EH (cell line): ENCODE measurements at regions not wholly inside any gene's neighbourhood (a gene's known extent, or its start where the extent isn't known, plus 50 kb on each side); places are given as distances from the start of the nearest gene placed in this dataset.
"Not testable (repeated sequence)": the region's sequence is repeated elsewhere in the genome, so short reads cannot be mapped to it uniquely, and the experiment has no call there.

Experiments used
- DNase-seq: peaks from one replicate; pipeline ENCODE4 v3.0.0-alpha.2; 2015; ENCODE audit warnings: low read depth

DNA sequence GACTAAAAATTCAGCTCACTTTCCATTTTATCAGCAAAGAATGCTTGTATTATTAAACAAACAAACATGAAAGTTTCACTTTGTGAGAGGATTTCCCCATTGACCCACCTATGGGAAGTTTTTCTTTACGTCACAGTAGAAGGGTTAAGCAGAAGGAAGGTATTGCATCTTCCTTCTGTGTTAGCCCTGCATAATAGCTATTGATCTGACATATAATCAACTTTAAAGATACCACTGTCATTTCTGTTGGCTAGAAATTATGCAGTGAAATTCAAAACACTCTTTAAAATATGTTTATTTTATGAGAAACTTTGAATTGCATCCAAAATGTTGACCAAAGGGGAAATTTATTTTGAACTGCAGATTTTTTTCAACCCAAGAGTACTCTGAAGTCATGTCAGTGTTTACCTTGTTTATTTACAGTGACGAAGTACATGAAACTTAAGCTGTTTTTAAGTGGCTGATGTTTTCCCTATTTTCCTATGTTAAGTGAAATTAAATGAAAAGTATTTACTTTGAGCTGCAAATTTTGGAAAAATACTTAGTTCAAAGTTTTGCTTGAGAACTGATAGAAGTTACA is 566.4 kb downstream of the ZEB2 start:
- no peak for DNase-seq

DNA sequence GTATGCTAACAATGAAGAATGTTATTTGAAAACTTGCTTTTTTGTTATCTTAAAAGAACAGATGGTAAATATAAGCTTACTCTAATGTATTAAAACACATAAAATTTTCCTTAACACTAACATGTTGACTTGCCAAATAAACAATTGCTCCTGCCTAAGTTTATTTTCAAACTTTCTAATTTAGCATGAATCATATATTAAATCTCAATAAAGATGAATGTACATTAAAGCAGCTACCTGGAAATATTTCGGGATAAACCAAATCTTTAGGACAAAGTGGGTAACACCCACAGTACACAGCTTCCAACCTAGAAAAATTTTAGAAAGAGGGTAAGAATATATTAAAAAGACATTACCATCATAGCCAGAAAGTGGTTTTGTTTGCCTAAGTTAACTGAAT is 567.4 kb downstream of the ZEB2 start:
- DNase-seq, result no peak

DNA sequence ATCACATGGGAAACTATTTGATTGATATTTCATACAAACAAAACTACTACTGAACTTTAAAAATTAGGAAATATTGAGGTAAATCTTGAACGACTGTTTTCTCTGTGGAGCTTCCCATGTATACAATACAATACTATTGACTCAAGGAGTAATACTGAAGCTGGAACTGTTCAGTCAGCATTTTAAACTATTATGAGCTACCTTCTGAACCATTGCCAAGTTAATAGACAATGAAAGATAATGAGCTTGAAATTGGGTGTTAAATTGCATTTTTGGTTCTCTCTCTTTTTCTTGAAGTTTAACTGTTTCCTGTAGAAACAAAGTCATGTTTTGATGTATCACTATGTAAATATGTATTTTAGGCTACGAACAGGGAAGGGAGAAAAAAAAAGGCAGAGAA is 569.2 kb downstream of the ZEB2 start:
- no peak for DNase-seq

DNA sequence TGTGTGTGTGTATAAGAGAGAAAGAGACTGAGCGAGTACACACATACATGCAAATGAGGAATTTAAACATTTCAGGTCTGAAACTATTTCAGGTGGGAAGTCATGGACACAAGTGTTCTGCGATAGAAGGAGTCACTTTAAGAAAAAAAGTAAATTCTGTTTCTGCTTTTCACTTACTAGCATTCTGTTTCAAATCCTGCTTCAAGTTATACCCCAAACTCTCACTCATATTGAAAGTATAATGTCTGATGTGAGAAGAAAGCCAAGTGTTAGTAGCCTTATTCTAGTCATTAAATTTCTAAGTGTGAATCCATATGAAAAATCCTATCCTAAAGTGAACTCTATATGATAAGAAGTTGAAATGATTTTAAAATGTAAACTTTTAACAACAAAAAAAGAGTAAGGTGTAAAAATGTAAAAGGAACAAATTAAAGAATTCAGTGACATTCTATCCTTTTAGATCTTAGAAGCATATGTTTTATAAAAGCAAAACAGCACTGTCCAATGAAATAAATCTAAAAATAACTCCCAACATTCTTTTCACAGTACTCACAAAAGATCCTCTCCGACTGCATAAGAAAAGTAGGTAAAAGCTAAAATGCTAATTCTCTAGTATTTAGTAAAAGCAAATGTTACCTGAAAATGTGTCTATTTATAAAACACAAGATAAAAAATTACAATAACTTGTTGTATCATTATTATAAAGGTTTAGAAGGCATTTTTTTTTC is 570.6 kb downstream of the ZEB2 start:
- DNase-seq, result peak; percentile 62

DNA sequence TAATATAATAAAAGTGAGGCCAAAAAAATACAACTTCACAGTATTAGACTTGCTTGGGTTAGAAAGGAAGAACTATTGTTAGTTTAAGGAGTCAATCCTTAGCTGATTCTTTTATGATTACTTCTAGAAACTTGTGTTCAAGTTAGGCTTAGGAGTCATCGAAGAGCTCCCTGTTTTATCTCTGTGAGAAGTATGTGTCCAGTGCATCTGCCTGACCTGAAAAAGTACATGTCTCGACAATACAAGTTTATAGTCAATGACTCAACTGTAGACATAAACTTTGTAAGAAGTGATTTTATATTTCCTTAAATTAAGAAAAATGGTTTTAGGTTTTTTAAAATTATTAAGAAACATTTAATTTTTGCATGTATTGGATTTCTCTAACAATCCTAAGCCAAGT is 571.2 kb downstream of the ZEB2 start:
- peak; percentile 60 for DNase-seq

DNA sequence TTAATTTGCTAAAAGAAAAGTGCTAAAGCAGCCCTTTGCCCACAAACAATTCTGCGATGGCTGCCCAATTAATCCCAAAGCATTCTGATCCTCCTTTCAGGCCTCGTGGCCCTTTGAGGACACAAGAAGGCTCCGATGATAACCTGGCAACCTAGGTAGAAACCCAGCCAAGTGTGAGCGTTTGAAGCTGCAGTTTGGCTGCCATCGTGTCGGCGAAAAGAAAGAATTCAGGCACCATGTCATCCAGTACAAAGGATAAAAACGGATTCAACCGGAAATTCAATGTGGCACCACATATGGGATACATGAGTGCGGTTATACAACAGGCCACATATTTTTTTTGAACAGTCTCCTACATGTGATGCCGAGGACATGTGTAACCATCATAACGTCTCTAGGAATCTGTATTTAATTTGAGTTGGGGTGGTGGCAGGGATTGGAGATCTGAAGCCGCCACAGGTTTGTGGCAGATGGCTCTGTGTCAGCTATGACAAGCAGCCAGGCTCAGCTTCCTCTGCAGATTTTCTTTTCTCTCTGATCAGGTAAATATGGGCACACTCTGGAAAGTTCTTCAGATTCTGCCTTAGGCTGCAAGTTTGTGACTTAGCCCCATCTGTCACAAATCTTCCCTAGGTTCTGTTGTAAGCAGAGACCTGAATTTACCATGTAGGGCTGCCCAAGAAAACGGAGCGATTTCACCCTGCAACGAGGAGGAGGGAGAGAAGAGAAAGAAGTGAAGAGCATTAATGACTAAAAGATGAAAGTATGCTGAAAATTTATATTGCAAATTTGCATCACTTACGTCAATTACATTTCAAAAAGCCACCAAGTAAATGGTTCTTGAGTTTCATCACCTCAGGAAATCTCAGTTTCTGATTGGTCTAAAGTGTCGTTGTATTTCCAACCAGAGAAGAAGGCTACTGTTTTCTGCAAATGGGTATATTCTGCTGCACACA is 573.2 kb downstream of the ZEB2 start:
- peak; percentile 76 for DNase-seq

DNA sequence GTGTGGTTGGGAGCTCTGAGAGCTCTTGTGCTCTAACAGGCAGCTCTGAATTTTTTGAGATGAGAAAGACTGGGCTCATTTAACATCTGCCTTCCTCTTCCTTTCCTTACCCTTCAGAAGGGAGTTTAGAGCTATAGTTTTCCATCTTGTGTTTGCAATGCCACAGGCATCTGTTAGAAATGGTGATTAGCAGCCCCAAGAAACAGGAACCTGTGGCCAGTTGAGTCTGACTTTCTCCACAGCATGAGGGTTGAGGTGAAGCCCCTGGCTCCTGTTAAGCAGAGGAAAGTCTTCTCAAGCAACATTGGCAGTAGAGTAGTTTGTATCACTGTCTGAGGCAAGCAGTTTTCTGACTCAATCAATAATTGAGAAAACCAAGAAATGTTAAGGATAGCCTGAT is 577.4 kb downstream of the ZEB2 start:
- DNase-seq, result no peak

DNA sequence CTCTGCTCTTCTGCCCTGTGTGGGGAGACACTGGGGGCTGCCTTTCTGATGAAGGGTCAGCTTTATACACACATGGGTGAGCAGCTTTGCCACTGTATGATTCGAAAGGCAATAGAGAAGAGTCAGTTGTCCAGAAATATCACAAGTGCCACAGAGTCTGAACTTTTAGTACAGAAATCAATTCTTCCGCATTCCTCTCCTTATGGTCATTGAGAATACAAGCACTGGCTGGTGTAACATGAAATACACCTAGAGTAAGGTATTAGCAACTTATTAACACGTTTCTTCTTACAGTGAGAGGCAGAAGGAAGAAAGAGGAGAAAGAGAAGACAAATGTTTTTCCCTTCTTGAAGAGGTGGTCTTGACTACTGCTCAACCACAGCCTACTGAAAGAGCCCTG is 579.2 kb downstream of the ZEB2 start:
- no peak for DNase-seq

DNA sequence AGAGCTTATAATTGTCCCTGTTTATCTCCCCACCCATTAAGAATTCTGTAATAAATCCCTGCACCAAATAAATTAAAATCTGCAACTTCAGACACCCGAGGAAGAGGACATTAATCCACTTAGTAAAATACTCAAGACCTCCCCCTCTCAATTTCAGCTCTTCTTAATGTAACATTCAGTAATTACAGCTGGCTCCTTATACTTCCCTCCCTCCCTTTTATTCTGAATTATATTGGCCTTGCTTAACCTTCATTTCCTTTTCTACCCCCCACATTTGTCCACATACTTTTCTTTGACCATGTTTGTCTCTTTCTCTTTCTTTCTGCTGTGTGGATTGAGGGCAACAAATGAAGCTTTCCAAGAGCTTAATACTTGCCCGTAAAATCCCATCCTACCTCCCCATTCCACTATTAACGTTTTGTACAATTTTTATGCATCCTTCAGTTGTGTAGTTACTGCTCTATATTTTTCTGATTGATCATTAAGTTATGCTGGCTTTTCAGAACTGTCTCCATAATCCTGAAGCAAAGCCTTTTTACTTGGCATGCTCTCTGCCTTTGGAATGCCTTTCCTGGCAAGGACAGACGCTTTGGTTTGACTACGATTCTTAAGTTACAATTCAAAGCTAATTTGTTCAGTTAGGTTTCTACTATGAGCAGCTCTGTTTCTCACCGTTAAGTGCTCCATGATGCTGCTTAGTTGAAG is 580.1 kb downstream of the ZEB2 start:
- DNase-seq, result peak; percentile 40

DNA sequence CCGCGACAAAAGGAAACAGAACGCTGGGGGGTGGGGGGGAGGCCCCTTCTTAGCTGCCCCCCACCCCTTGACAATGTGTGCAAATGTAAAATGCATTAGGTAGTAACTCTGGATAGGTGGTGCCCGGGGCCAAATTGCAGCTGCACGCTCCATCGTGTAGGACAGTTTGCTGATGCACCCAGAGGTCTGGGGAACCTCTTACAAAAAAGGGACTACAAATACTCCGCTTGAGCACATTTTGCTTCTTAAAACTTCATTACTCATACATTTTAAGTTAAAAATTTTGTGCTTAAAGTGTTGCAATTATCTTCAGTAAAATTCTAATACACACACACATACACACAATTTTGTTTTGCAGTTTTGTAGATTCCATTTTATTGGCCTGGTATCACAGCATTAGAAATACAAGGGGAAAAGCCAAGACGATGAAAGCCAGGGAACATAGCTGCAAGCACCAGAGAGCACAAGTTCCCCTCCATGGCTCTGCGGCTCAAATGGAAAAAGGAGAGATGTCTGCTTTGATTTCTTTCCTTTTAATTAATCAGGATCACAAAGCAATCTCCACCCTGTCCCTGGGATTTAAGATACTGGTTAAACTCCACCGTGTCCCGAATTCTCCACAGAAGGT is 582.1 kb downstream of the ZEB2 start:
- peak; percentile 15 for DNase-seq

DNA sequence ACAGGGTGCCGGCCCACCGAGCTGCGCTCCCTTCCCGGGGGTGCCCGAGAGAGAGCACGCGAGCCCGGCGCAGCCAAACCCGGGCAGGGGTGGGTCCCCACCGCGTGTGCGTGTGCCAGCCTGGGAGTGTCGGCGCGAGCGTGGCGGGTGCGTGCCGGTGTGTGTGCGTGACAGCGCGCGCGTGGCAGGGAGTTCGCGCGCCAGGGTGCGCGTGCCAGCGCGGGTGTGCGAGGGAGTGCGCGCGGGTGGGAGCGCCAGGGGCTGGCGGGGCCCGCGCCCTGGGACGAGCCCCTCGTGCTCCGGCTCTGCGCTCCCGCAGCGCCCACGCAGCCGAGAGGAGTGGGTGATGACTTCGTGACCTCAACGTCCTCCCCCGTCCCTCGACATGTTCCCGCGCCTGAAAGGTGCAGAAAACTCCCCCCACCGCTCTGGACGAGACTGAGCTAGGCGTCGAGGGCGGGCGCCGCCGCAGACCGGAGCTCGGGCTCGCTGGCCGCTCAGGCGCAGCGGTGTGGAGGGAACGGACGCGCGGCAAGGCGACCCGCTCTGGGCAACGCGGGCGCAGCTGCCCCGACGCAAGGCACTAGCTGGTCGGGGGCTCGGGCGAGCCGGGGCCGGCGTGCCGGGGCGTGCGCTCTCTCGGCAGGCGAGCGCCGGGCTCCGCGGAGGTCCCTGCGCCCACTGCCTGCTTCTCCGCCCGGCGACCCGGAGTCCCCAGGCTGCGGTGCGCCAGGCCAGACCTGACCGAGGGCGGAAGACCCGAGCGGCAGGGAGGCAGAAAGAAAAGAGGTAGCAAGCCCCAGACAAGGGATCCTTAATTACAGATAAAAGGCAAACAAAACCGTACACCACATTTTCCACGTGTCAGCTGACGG is 582.8 kb downstream of the ZEB2 start:
- DNase-seq, result peak; percentile 53

DNA sequence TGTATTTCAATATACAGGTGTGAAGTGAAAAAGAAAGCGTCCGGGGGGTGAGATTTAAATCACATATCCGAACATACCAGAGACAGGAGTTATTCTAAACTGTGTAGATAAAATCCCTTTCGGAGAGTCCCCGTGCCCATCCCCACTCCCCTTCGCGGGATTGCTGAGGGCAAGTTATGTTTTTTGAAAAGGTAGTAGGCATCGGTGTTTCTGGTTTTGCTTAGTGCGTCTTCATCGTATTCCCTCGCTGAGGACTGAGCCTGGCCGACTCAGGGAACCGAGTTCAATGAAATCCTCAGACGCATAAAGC is 583.4 kb downstream of the ZEB2 start:
- DNase-seq, result no peak

DNA sequence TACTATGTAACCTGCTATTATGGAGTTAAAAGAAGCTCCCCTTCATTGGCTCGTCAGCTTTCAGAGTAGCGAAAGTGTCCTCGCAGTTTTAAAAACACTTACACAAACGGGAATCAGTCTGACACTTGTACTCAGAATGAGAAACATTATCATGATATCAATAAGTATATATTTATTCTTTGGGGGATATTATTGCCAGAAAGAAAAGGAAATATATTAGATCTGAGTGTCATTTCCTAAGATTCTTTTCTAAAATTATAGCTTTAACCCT is 584.5 kb downstream of the ZEB2 start:
- DNase-seq, result no peak

DNA sequence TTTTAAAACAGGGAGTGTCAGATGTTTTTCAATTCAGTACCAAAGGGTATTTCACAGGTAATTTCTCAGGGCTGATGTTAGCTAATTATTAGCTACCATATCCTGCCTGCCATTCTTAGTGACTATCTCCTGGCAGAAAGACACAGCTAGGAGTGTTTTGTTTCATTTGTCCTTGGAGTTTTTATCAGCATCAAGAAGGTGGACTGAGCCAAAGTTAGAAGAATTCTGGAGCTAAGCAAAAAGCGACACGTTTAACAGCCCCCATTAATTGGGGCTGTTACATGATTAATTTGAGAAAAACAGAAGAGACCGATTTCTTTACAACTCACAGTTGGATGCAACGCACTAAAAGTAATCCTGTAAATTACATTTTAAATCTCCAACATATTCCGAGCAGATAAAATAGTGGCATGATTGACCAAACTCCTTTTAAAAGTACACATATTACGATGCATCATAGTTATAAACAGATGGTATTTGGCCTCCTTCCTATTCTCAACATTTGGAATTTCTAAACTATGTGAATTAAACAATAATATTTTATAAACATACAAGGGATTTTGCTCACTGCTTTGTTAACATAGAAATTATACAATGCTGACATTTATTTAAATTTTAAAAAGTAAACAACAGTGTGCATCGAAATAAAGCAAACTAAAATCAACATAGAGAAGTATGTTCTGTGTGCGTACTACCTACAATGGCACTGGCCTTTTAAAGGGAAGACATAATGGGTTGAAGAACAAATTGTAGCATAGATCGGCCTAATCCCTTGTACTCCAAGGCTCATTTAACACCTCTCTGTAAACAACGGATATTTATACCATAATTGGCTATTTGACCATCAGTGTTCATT is 585.1 kb downstream of the ZEB2 start:
- no peak for DNase-seq

DNA sequence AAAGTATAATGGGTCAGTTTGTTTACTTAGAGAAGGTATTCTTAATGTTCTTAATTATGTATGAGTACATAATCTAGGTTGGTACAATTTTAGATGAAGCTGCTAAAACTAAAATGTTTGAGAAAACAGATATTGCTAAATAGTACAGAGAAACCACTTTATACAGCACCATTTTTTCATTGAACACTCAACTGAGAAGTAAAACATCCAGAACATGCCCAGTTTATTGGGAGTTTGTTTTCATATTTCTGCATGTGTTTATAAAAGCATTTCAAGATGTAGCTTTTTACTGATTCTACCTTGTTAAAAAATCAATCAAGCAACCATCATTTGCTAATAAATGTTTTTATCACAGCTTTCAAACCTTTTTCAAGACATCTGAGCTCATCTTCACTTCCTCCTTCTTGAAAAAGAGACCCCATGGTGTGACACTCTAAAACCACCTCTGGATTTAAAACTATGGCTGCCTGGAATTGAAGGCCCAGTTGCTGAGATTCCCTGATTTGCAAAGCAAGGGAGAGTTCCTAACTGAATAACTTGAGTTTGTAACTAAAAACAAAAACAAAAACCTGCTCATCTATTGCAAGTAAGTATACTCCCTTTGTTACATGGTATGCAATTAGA is 585.9 kb downstream of the ZEB2 start:
- DNase-seq, result no peak

DNA sequence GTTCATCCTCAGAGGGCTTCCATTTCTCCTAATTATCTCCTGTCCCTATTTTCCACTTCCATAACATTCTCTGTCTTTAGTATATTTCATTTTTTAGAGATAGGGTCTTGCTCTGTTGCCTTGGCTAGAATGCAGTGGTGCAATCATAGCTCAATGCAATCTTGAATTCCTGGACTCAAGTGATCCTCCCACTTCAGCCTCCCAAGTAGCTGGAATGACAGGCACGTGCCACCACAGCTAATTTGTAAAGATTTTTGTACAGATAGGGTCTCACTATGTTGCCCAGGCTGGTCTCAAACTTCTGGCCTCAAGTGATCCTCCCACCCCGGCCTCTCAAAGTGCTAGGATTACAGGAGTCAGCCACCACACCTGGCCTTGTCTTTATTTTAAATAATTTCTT is 589.0 kb downstream of the ZEB2 start:
- DNase-seq, result no peak

DNA sequence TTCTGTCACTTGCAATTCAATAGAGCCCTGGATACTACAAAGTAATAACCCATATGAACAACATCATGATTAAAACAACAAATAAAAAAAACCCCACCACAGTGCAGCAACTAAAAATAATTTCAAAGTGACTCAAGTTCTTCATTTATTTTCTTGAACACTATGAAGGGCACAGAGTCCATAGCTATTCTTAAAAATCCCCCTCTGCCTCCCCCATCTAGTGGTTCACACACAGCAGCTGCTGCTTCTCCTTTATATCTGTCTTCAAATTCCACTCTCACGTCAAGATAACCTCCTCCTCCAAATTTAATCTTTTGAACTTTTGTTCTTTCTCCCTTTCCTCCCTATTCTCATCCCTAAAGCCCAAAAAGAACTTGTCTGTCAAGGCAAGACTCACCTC is 591.3 kb downstream of the ZEB2 start:
- no peak for DNase-seq

DNA sequence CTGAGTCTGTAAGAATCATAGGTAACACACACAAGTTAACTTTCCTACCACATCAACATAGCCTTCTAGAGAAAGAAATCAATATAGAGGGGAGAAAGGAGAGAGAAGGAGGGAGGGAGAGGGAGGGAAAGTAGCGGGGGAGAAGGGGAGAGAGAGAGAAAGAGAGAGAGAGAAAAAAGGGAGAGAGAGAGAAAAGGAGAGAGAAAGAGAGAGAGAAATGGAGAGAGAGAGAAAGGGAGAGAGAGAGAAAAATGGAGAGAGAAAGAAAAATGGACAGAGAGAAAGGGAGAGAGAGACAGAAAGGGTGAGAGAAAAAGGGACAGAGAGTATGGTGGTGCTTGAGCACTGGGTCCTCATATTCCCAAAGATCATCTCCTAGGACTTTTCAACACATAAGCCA is 591.7 kb downstream of the ZEB2 start:
- DNase-seq, result no peak

DNA sequence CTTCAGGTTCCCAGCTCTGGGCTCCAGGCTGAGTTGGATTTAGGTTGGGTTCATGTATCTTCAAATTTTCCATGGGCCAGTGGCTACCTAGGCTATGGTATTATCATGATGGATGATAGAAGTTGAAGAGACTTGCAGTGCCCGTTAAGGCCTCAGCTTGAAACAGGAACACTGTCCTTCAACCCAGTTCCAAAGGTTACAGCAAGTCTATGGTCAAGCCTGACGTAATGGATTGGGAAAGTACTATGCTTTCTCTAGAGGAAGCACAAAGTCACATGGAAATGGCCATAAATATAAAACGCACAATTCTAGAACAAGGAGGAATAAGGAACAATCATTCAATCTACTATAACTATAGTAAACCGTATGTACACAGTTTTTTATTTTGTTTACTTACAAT is 593.2 kb downstream of the ZEB2 start:
- no peak for DNase-seq

DNA sequence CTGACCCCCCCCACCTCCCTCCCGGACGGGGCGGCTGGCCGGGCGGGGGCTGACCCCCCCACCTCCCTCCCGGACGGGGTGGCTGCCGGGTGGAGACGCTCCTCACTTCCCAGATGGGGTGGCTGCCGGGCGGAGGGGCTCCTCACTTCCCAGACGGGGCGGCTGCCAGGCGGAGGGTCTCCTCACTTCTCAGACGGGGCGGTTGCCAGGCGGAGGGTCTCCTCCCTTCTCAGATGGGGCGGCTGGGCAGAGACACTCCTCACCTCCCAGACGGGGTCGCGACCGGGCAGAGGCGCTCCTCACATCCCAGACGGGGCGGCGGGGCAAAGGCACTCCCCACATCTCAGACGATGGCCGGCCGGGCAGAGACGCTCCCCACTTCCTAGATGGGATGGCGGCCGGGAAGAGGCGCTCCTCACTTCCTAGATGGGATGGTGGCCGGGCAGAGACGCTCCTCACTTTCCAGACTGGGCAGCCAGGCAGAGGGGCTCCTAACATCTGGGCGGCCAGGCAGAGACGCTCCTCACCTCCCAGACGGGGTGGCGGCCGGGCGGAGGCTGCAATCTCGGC is 597.6 kb downstream of the ZEB2 start:
- DNase-seq, result not testable (repeated sequence)
